WERI-Rb-1 (cell line): ENCODE measurements at regions not wholly inside any gene's neighbourhood (a gene's known extent, or its start where the extent isn't known, plus 50 kb on each side); places are given as distances from the start of the nearest gene placed in this dataset.

Source experiments
- DNase-seq: peaks from one replicate; pipeline ENCODE4 v3.0.0-alpha.2; 2020
- H3K27ac ChIP-seq: fragments of 250-450 bp; sonication (Bioruptor Pico); 2 replicates; pipeline ENCODE4 v1.5.1; 2020; ENCODE audit warnings: mild to moderate bottlenecking, moderate library complexity
- H3K27me3 ChIP-seq: fragments of 250-450 bp; sonication (Bioruptor Pico); 2 replicates; pipeline ENCODE4 v1.5.1; 2021; ENCODE audit warnings: mild to moderate bottlenecking, low read depth, moderate library complexity; ENCODE audit not compliant: insufficient read depth, severe bottlenecking
- H3K36me3 ChIP-seq: fragments of 250-450 bp; sonication (Bioruptor Pico); 2 replicates; pipeline ENCODE4 v1.5.1; 2020; ENCODE audit warnings: mild to moderate bottlenecking, moderate library complexity
- H3K4me3 ChIP-seq: 2 replicates; pipeline ENCODE4 v1.5.1; 2011; ENCODE audit warnings: low read depth, mild to moderate bottlenecking, control low read depth, low read length
- H3K9me3 ChIP-seq: fragments of 250-450 bp; sonication (Bioruptor Pico); 2 replicates; pipeline ENCODE4 v1.5.1; 2021; ENCODE audit warnings: mild to moderate bottlenecking, moderate library complexity; ENCODE audit not compliant: severe bottlenecking
- TF ChIP-seq, protein P1 (sequence below): IDR thresholded peaks from 2 replicates; pipeline ENCODE4 v1.5.1; 2011; ENCODE audit warnings: low read depth, mild to moderate bottlenecking, control low read depth, inconsistent platforms, low read length

DNA sequence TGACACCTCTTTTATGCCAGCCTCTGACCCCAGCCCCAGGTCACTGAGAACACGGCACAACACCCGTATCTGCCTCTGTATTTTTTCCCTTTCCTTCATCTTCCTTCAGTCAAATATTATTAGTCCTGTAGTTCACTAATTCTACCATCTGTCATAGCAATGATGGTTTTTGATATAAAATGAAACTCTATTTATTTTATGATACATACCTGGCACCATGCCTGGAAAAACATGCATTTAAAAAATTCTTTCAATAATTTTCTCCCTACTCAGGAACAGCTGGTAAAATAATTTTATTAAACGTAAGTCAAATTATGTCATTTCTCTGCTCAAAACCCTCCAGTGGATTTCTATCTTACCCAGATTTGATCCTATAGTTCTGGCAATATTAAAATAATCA, 224.7 kb downstream of the CDH7 start:
- Histone ChIP-seq H3K27me3 (no peaks in the 10 kb centered on the region), H3K9me3 (no peaks in the 10 kb centered on the region), H3K36me3 (no peaks in the 10 kb centered on the region), H3K27ac (no peak overlapping the region), H3K4me3 (no peak overlapping the region)
- no peak for DNase-seq
- TF ChIP-seq, protein P1, sequence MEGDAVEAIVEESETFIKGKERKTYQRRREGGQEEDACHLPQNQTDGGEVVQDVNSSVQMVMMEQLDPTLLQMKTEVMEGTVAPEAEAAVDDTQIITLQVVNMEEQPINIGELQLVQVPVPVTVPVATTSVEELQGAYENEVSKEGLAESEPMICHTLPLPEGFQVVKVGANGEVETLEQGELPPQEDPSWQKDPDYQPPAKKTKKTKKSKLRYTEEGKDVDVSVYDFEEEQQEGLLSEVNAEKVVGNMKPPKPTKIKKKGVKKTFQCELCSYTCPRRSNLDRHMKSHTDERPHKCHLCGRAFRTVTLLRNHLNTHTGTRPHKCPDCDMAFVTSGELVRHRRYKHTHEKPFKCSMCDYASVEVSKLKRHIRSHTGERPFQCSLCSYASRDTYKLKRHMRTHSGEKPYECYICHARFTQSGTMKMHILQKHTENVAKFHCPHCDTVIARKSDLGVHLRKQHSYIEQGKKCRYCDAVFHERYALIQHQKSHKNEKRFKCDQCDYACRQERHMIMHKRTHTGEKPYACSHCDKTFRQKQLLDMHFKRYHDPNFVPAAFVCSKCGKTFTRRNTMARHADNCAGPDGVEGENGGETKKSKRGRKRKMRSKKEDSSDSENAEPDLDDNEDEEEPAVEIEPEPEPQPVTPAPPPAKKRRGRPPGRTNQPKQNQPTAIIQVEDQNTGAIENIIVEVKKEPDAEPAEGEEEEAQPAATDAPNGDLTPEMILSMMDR: no peak

- Histone ChIP-seq H3K4me3 (no peak overlapping the region), H3K27me3 (no peaks in the 10 kb centered on the region), H3K27ac (no peak overlapping the region), H3K36me3 (no peaks in the 10 kb centered on the region), H3K9me3 (no peaks in the 10 kb centered on the region)
- TF ChIP-seq, protein P1: no peak
- no peak for DNase-seq
These were observed 223.9 kb downstream of the CDH7 start for GRCh38 chr18:65974758-65975157.

- Histone ChIP-seq H3K27ac (no peak overlapping the region), H3K27me3 (no peaks in the 10 kb centered on the region), H3K9me3 (no peaks in the 10 kb centered on the region), H3K4me3 (no peak overlapping the region), H3K36me3 (no peaks in the 10 kb centered on the region)
- TF ChIP-seq, protein P1: peak; percentile 40; the same call in 1 of the 2 replicates
- DNase-seq: no peak
These were observed 217.6 kb downstream of the CDH7 start for GRCh38 chr18:65968239-65969004.

GRCh38 chr18:65955747-65956146, 204.9 kb downstream of the CDH7 start:
- no peaks in the 10 kb centered on the region for H3K27me3 ChIP-seq
- H3K9me3 ChIP-seq: no peaks in the 10 kb centered on the region
- no peak overlapping the region for H3K27ac ChIP-seq
- H3K36me3 ChIP-seq: no peaks in the 10 kb centered on the region
- TF ChIP-seq, protein P1: no peak
- DNase-seq: no peak
- H3K4me3 ChIP-seq: no peak overlapping the region

GRCh38 chr18:65954372-65954771, 203.6 kb downstream of the CDH7 start:
- Histone ChIP-seq H3K27me3 (no peaks in the 10 kb centered on the region), H3K36me3 (no peaks in the 10 kb centered on the region), H3K4me3 (no peak overlapping the region), H3K27ac (no peak overlapping the region), H3K9me3 (no peaks in the 10 kb centered on the region)
- DNase-seq: no peak
- TF ChIP-seq, protein P1: no peak

DNA sequence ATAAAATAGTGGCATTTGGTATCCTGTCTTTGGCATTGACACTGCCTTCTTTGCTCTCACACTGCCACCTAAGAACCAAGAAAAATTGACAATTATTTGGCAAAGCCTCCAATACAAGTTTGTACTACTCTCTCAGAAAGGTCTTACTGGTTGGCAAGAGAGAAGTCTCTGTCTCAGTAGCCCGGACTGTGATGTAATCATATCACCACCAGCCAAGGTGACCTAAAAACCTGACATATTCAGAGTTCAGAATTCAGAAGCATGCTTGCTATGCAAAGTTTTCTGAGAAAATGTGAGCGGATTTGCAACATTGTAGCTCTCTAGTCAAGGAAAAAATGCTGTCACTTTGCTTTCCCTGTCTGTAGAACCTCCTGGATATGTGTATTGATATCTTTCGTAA, 196.0 kb downstream of the CDH7 start:
- Histone ChIP-seq H3K36me3 (no peaks in the 10 kb centered on the region), H3K9me3 (no peaks in the 10 kb centered on the region), H3K27ac (no peak overlapping the region), H3K4me3 (no peak overlapping the region), H3K27me3 (no peaks in the 10 kb centered on the region)
- DNase-seq: no peak
- TF ChIP-seq, protein P1: no peak
